ENCODE measurements at regions not wholly inside any gene's neighbourhood (a gene's known extent, or its start where the extent isn't known, plus 50 kb on each side); places are given as distances from the start of the nearest gene placed in this dataset.

DNA sequence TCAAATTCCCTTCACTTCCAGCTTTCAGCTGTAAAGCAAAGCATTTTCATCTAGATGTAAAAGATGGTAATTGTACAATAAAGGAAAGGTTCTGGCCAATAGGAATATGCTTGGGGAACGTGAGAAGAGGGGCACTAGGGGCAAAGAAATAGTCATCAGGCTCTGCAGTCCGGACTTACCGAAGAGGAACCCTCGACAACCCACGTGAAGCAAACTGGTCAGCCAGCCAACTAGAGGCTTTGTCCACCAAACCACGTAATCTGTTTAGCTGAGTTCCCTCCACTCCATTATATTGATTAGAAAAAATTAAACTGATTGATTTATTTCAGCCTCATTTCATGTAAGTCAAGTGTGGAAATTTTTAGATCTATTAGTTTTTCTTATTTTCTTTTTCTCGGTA is 300.4 kb upstream of the FANCL start:
- TF ChIP-seq, protein P1, sequence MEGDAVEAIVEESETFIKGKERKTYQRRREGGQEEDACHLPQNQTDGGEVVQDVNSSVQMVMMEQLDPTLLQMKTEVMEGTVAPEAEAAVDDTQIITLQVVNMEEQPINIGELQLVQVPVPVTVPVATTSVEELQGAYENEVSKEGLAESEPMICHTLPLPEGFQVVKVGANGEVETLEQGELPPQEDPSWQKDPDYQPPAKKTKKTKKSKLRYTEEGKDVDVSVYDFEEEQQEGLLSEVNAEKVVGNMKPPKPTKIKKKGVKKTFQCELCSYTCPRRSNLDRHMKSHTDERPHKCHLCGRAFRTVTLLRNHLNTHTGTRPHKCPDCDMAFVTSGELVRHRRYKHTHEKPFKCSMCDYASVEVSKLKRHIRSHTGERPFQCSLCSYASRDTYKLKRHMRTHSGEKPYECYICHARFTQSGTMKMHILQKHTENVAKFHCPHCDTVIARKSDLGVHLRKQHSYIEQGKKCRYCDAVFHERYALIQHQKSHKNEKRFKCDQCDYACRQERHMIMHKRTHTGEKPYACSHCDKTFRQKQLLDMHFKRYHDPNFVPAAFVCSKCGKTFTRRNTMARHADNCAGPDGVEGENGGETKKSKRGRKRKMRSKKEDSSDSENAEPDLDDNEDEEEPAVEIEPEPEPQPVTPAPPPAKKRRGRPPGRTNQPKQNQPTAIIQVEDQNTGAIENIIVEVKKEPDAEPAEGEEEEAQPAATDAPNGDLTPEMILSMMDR (IDR thresholded peaks at IDR 0.05; ENCODE audit: insufficient read depth, low read length, poor library complexity, severe bottlenecking), result no peak
- no peak for TF ChIP-seq EZH2phosphoT487 (conservative IDR thresholded peaks at IDR 0.05; ENCODE audit: low read length)
